OCI-LY3 (cell line): ENCODE measurements at regions not wholly inside any gene's neighbourhood (a gene's known extent, or its start where the extent isn't known, plus 50 kb on each side); places are given as distances from the start of the nearest gene placed in this dataset.

ENCODE experiments used
- H2AFZ ChIP-seq: fragments of 200-600, 300-600 bp; shearing (Covaris generic); 2 replicates; pipeline ENCODE4 v1.6.0; 2014; ENCODE audit warnings: antibody characterized with exemption, low read depth, low read length
- H3K27ac ChIP-seq: fragments of 200-600, 300-600 bp; sonication (generic); 2 replicates; pipeline ENCODE4 v1.5.1; 2014; ENCODE audit warnings: mild to moderate bottlenecking, low read length, moderate library complexity, mixed read lengths
- H3K27me3 ChIP-seq: fragments of 200-600, 300-600 bp; sonication (generic); 2 replicates; pipeline ENCODE4 v1.6.1; 2014; ENCODE audit warnings: low read depth, low read length, mixed read lengths
- H3K36me3 ChIP-seq: fragments of 200-600, 300-600 bp; sonication (generic); replicated peaks from 2 replicates; pipeline ENCODE3; 2014; ENCODE audit warnings: low read depth, low read length, mixed read lengths
- H3K4me1 ChIP-seq: fragments of 300-600, 200-600 bp; sonication (generic); 2 replicates; pipeline ENCODE4 v1.6.1; 2014; ENCODE audit warnings: low read length, mixed read lengths
- H3K4me2 ChIP-seq: fragments of 200-600, 300-600 bp; sonication (generic); 2 replicates; pipeline ENCODE4 v1.6.1; 2014; ENCODE audit warnings: low read length, mixed read lengths
- H3K4me3 ChIP-seq: fragments of 300-600, 200-600 bp; sonication (generic); 2 replicates; pipeline ENCODE4 v1.5.1; 2014; ENCODE audit warnings: antibody characterized with exemption, mild to moderate bottlenecking, low read length, moderate library complexity
- H3K79me2 ChIP-seq: fragments of 300-600, 200-600 bp; shearing (Covaris generic); 2 replicates; pipeline ENCODE4 v1.6.1; 2014; ENCODE audit warnings: mild to moderate bottlenecking, low read length, mixed read lengths
- H3K9ac ChIP-seq: fragments of 300-600, 200-600 bp; shearing (Covaris generic); 2 replicates; pipeline ENCODE4 v1.6.0; 2014; ENCODE audit warnings: mild to moderate bottlenecking, low read length, moderate library complexity
- H3K9me3 ChIP-seq: fragments of 200-600, 300-600 bp; shearing (Covaris generic); 2 replicates; pipeline ENCODE4 v1.6.1; 2014; ENCODE audit warnings: low read length, mixed read lengths; ENCODE audit not compliant: insufficient read depth
- H4K20me1 ChIP-seq: fragments of 200-600, 300-600 bp; sonication (generic); 2 replicates; pipeline ENCODE4 v1.6.1; 2016; ENCODE audit warnings: low read length, mixed read lengths; ENCODE audit not compliant: insufficient read depth
- CTCF ChIP-seq: fragments of 200-600, 300-600 bp; sonication (generic); IDR thresholded peaks from 2 replicates; pipeline ENCODE4 v1.5.1; 2014; ENCODE audit warnings: antibody characterized with exemption, low read length, low read depth
- EZH2phosphoT487 ChIP-seq: fragments of 200-600 bp; shearing (Covaris generic); IDR thresholded peaks from 2 replicates; pipeline ENCODE4 v1.6.1; 2018; ENCODE audit warnings: antibody characterized with exemption, mixed run types, low read depth

- H3K27ac ChIP-seq: no peak overlapping the region
- no peaks in the 10 kb centered on the region for H3K27me3 ChIP-seq
- no peak overlapping the region for H3K9ac ChIP-seq
- H3K9me3 ChIP-seq: no peaks in the 10 kb centered on the region
- no peak overlapping the region for H2AFZ ChIP-seq
- H3K36me3 ChIP-seq: no peaks in the 10 kb centered on the region
- H4K20me1 ChIP-seq: no peaks in the 10 kb centered on the region
- H3K4me2 ChIP-seq: no peak overlapping the region
- H3K4me3 ChIP-seq: no peak overlapping the region
- no peak for TF ChIP-seq CTCF
- no peak for TF ChIP-seq EZH2phosphoT487
- no peaks in the 10 kb centered on the region for H3K79me2 ChIP-seq
- no peaks in the 10 kb centered on the region for H3K4me1 ChIP-seq
Observed at GRCh38 chr5:43917925-43918324, 314.9 kb downstream of the NNT start.

GRCh38 chr5:43903129-43903528 lies 300.1 kb downstream of the NNT start:
- Histone ChIP-seq H3K4me2 (no peak overlapping the region), H3K27me3 (no peaks in the 10 kb centered on the region), H3K4me3 (no peak overlapping the region), H3K79me2 (no peaks in the 10 kb centered on the region), H3K27ac (no peak overlapping the region), H3K9ac (no peak overlapping the region), H2AFZ (no peak overlapping the region), H4K20me1 (no peaks in the 10 kb centered on the region), H3K4me1 (no peaks in the 10 kb centered on the region), H3K36me3 (no peaks in the 10 kb centered on the region), H3K9me3 (no peaks in the 10 kb centered on the region)
- no peak for TF ChIP-seq CTCF
- TF ChIP-seq EZH2phosphoT487: no peak

- TF ChIP-seq EZH2phosphoT487 (no peak), CTCF (no peak)
- Histone ChIP-seq H3K4me3 (no peak overlapping the region), H3K27ac (no peak overlapping the region), H3K9me3 (no peaks in the 10 kb centered on the region), H3K27me3 (no peaks in the 10 kb centered on the region), H3K4me2 (no peak overlapping the region), H3K36me3 (no peaks in the 10 kb centered on the region), H4K20me1 (no peaks in the 10 kb centered on the region), H3K4me1 (no peaks in the 10 kb centered on the region), H3K79me2 (no peaks in the 10 kb centered on the region), H3K9ac (no peak overlapping the region), H2AFZ (no peak overlapping the region)
Observed at GRCh38 chr5:43900974-43901373, 298.0 kb downstream of the NNT start.

- H3K4me1 ChIP-seq: no peaks in the 10 kb centered on the region
- H3K27me3 ChIP-seq: no peaks in the 10 kb centered on the region
- H3K4me2 ChIP-seq: no peak overlapping the region
- no peak overlapping the region for H3K9ac ChIP-seq
- TF ChIP-seq EZH2phosphoT487 (no peak), CTCF (no peak)
- H3K9me3 ChIP-seq: no peaks in the 10 kb centered on the region
- H3K4me3 ChIP-seq: no peak overlapping the region
- H3K36me3 ChIP-seq: no peaks in the 10 kb centered on the region
- no peak overlapping the region for H3K27ac ChIP-seq
- H3K79me2 ChIP-seq: no peaks in the 10 kb centered on the region
- H2AFZ ChIP-seq: no peak overlapping the region
- no peaks in the 10 kb centered on the region for H4K20me1 ChIP-seq
Observed at GRCh38 chr5:43895876-43896275, 292.9 kb downstream of the NNT start.
